ENCODE measurements at regions not wholly inside any gene's neighbourhood (a gene's known extent, or its start where the extent isn't known, plus 50 kb on each side); places are given as distances from the start of the nearest gene placed in this dataset.

GRCh38 chr11:100442017-100442416 lies 245.1 kb upstream of the ARHGAP42 start:
- TF ChIP-seq POLR2A (IDR thresholded peaks at IDR 0.05) (no peak), CTCF (IDR thresholded peaks at IDR 0.05) (no peak)

All from esophagus squamous epithelium (tissue), 4 donors.